ENCODE measurements at regions not wholly inside any gene's neighbourhood (a gene's known extent, or its start where the extent isn't known, plus 50 kb on each side); places are given as distances from the start of the nearest gene placed in this dataset.

DNA sequence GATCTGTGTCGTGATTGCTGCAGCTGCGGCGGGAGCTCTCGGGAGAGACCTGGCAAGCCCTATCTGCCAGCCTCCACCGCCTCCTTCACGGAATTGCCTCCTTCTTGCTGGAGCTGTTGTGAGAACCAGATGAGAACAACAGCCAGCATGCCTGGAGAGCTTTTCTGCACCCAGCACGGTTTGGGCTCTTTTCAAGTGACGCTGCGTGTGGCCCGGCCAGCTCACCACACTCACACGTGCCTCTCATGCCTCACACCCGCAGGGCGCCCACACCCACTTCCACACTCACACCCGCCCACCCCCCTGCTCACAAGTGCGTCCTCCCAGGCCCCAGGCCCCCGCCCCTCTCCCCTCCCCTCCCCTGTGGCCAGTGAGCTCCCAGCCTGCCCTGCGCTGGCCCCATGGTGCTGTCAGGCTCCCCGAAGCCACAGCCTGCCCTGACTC, 135.7 kb upstream of the RUNX3 start:
- H3K27ac ChIP-seq = no peak overlapping the region
- intact Hi-C loops (cut with DNase I; ENCODE audit: low total_unique reads) = no loop called here
- H3K27me3 ChIP-seq = no peaks in the 10 kb centered on the region
- TF ChIP-seq POLR2A (IDR thresholded peaks at IDR 0.05) = no peak
- TF ChIP-seq, protein P1, sequence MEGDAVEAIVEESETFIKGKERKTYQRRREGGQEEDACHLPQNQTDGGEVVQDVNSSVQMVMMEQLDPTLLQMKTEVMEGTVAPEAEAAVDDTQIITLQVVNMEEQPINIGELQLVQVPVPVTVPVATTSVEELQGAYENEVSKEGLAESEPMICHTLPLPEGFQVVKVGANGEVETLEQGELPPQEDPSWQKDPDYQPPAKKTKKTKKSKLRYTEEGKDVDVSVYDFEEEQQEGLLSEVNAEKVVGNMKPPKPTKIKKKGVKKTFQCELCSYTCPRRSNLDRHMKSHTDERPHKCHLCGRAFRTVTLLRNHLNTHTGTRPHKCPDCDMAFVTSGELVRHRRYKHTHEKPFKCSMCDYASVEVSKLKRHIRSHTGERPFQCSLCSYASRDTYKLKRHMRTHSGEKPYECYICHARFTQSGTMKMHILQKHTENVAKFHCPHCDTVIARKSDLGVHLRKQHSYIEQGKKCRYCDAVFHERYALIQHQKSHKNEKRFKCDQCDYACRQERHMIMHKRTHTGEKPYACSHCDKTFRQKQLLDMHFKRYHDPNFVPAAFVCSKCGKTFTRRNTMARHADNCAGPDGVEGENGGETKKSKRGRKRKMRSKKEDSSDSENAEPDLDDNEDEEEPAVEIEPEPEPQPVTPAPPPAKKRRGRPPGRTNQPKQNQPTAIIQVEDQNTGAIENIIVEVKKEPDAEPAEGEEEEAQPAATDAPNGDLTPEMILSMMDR (IDR thresholded peaks at IDR 0.05 in 4 of 5, conservative IDR thresholded peaks at IDR 0.05 in 1 of 5) = no peak
- in situ Hi-C loops (cut with MboI; ENCODE audit: low sequenced_read_pairs in 4 of 4) = no loop called here
- no peaks in the 10 kb centered on the region for H3K4me1 ChIP-seq
- no peaks in the 10 kb centered on the region for H3K36me3 ChIP-seq
- DNase-seq (no peak), ATAC-seq (no peak)
- H3K4me3 ChIP-seq = no peak overlapping the region
- H3K9me3 ChIP-seq = no peaks in the 10 kb centered on the region

DNA sequence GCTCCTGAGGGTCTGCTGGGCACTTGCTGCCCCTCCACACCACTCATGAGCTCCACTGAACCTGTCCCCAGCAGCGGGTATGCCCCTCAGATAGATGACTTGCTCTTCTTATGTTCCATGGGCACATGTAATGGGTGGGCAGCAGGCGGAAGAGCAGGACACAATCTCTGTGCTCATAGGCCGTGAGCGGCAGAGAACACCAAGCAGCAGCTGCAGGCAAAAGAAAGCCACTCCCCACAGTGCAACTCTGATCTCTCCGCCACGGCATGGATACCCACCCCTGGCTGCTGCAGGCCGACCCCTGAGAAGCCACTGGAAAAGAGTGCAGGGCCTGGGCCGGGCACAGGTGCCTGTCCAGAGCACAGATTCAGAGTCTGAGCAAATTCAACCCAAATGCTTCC, 135.2 kb upstream of the RUNX3 start:
- H3K27ac ChIP-seq = no peak overlapping the region
- ATAC-seq = no peak
- TF ChIP-seq POLR2A (IDR thresholded peaks at IDR 0.05) = no peak
- TF ChIP-seq, protein P1 (IDR thresholded peaks at IDR 0.05 in 4 of 5, conservative IDR thresholded peaks at IDR 0.05 in 1 of 5) = no peak
- no peak overlapping the region for H3K4me3 ChIP-seq
- in situ Hi-C loops (cut with MboI; ENCODE audit: low sequenced_read_pairs in 4 of 4) = no loop called here
- intact Hi-C loops (cut with DNase I; ENCODE audit: low total_unique reads) = no loop called here
- H3K27me3 ChIP-seq = no peaks in the 10 kb centered on the region
- no peak for DNase-seq
- H3K36me3 ChIP-seq = no peaks in the 10 kb centered on the region
- no peaks in the 10 kb centered on the region for H3K9me3 ChIP-seq
- H3K4me1 ChIP-seq = no peaks in the 10 kb centered on the region

DNA sequence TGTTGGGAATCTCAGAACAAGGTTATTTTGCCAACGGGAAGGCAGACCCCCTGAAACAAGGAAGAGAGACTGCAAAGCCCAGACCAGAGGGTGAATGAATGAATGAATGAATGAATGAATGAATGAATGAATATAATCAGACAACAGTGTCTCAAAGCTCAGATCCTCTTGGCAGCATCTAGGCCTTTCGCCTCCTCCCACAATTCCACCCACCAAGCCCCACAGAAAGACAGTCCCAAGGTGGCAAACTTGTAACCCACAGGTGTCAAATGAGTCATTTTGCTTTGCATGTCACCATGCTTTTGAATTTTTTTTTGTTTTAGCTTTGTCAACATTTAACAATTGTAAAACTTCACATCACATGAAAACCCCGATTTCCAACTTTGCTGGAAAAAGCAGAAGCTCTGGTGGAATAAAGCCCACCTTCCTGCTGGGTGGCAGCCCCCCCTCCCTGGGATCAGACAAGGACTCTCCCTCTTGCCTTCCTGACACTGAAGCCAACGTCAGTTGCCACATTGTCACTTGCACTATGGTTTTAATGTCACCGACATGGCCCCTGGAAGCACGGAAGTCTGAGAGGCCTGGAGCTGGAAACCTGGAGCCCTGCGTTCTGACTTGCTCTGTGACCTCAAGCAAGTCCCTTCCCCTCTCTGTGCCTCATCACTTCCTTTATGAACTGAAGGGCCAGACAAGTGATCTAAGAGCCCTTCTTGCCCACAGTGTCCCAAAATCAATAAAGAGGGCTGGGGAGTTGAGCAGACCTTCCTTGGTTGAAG, 134.6 kb upstream of the RUNX3 start:
- Histone ChIP-seq H3K4me1 (no peaks in the 10 kb centered on the region), H3K36me3 (no peaks in the 10 kb centered on the region), H3K9me3 (no peaks in the 10 kb centered on the region), H3K27ac (no peak overlapping the region), H3K27me3 (no peaks in the 10 kb centered on the region), H3K4me3 (no peak overlapping the region)
- DNase-seq (no peak), ATAC-seq (no peak)
- in situ Hi-C loops (cut with MboI; ENCODE audit: low sequenced_read_pairs in 4 of 4) (no loop called here), intact Hi-C loops (cut with DNase I; ENCODE audit: low total_unique reads) (no loop called here)
- no peak for TF ChIP-seq POLR2A (IDR thresholded peaks at IDR 0.05)
- TF ChIP-seq, protein P1 (IDR thresholded peaks at IDR 0.05 in 4 of 5, conservative IDR thresholded peaks at IDR 0.05 in 1 of 5) = no peak

DNA sequence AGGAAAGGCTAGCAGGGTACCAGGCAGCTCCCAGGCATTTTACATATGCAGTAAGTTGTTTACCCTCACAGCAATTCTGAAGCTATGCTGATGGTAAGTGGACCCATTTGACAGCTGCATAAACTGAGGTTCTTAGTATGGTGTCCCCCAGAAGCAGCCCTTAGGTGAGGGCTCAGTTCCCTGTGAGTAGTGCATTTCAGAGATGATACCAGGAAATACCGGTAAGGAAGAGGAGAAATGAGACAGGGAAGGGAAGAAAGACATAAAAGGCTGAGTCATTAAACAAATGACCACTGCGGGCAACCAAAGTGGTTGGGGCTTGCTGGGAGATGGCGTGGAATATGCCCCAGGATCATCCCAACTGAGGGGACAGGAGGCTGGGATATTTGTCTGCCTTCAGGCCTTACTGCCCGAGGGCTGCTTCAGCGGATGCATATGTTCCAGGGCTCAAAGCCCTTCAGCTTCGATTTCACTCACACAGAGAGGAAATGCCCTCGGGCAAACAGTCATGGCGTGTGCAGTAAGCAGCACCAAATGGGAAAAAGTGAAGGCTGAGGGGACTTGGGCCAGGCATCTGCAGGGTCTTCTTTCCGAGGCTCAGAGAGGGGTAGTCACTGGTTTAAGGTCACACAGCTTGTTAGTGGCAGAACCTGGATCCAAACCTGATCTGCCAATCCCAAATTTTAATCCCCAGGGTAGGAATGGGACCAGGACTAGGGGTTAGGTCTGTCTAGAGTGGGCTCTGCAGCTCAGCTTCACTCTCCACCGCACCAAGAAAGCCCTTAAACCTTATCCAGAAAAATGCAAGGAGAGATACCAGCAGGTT, 133.7 kb upstream of the RUNX3 start:
- intact Hi-C loops (cut with DNase I; ENCODE audit: low total_unique reads) (no loop called here), in situ Hi-C loops (cut with MboI; ENCODE audit: low sequenced_read_pairs in 4 of 4) (no loop called here)
- Histone ChIP-seq H3K27ac (no peak overlapping the region), H3K9me3 (no peaks in the 10 kb centered on the region), H3K4me1 (no peaks in the 10 kb centered on the region), H3K27me3 (no peaks in the 10 kb centered on the region), H3K36me3 (no peaks in the 10 kb centered on the region), H3K4me3 (no peak overlapping the region)
- ATAC-seq (no peak), DNase-seq (no peak)
- no peak for TF ChIP-seq POLR2A (IDR thresholded peaks at IDR 0.05)
- TF ChIP-seq, protein P1 (IDR thresholded peaks at IDR 0.05 in 4 of 5, conservative IDR thresholded peaks at IDR 0.05 in 1 of 5) = no peak
